Activated CD4-positive, alpha-beta T cell treated with anti-CD3 and anti-CD28 coated beads, Interleukin-2, amount 50 U/mL, for 48 hours (primary cell): ENCODE measurements at regions not wholly inside any gene's neighbourhood (a gene's known extent, or its start where the extent isn't known, plus 50 kb on each side); places are given as distances from the start of the nearest gene placed in this dataset.
"Not testable (repeated sequence)": the region's sequence is repeated elsewhere in the genome, so short reads cannot be mapped to it uniquely, and the experiment has no call there.

Source experiments
- DNase-seq, 2 experiments: peaks; one replicate each; pipeline ENCODE4 v3.0.0-alpha.2; 2020

DNA sequence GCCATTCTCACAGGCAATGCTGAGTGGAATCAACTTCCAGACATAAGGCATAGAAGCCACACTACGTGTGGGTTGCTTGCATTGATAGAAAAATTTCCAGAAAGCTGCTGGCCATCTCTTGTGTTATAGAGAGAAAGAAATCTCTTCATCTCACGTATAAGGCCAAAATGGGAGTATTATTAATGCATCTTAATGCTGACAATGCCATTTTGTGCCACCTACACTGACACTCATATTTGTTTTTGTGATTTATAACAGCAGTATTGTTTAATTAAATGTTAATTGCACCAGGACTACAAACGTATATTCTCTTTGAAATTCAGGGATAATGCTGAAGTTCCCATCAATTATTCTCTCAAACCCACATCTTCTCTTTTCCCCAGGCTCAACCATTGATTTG lies 56.1 kb upstream of the TMEM132D start:
- no peak for DNase-seq

DNA sequence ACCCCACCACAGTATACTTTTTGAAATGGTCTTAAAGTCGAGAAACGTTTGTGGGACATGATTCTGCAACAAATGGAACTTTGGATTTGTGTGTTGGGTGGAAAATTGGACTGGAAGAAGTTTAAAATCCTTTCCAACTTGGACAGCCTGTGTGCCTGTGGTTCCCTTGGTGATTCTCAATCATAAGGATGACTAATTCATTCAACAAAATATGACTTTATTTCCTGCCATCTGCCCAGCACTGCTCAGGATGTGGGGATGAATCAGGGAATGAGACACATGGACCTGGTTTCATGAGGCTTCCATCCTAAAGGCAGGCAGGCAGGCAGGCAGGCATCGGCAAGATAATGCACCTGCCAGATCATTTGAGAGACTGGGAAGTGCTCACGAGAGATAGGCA lies 57.3 kb upstream of the TMEM132D start:
- no peak for DNase-seq

DNA sequence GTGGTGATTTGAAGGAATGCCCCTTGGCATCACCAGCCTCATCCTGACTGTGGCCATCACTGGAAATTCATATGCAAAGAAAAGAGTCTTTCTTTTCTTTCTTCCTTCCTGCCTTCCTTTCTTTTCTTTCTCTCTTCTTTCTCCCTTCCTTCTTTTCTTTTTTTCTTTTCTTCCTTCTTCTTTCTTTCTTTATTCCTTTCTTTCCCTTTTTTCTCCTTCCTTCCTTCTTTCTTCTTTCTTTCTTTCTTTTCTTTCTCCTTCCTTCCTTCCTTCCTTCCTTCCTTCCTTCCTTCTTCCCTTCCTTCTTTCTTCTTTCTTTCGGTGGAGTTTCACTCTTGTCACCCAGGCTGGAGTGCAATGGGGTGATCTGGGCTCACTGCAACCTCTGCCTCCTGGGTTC lies 58.0 kb upstream of the TMEM132D start:
- DNase-seq: no peak

DNA sequence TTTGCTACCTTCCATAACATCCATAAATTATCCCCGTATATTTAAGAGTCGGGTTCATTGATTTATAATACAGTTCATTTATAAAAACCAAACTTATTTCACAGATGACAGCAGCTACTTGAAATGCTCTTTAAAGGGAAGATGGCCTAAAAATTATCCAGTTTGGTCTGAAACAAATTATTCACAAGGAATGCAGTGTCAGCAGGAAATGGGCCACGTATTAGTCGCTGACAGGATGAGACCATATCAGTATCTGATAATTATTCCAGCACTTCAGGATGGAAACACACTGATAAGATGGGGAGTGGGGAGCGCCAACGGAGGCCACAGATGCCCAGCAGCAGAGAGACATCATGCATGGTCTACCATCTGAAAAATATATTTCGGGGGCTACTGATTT lies 60.5 kb upstream of the TMEM132D start:
- DNase-seq: no peak

- DNase-seq: no peak
Observed at GRCh38 chr12:129964826-129965457, 61.1 kb upstream of the TMEM132D start.

DNA sequence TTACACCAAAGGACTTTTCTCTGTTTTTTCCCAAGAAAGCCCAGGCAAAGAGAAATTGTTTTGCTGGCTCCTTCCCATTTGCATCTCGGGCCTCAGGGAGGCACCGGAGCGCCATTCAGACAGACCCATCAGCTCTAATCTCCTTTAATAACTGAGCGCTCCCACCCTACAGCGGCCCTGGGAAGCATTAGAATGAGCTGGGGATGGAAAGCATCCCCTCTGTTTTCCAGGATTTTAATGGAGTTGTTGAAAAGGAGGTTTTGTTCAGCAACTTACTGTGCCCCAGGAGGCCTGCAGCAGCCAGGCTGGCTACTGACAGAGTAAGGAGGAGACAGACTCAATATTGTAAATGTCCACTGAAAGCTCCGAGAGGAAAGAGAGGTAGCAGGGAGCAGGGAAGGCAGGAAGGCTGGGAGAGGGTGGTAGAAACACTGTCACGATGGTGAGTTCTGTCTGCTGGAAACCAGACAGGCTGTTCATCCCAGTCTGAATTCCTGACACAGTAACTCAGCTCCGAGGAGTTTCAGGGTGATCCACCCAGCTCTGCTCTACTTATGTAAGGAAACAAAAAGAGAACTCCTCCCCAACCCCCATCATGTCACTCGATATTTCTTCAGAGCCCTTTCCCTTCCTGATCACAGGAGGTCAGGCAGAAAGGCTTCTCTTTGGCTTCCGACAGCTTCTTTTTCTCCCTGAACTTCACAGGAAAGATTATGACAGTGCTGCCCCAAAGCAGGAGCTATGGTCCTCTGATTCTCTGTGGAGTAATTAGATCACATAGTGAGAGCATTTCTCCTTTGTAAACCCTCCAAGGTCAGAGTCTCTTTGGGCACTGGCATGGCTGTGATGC lies 62.5 kb upstream of the TMEM132D start:
- DNase-seq: no peak

GRCh38 chr12:129971721-129972120 lies 67.9 kb upstream of the TMEM132D start:
- no peak for DNase-seq

DNA sequence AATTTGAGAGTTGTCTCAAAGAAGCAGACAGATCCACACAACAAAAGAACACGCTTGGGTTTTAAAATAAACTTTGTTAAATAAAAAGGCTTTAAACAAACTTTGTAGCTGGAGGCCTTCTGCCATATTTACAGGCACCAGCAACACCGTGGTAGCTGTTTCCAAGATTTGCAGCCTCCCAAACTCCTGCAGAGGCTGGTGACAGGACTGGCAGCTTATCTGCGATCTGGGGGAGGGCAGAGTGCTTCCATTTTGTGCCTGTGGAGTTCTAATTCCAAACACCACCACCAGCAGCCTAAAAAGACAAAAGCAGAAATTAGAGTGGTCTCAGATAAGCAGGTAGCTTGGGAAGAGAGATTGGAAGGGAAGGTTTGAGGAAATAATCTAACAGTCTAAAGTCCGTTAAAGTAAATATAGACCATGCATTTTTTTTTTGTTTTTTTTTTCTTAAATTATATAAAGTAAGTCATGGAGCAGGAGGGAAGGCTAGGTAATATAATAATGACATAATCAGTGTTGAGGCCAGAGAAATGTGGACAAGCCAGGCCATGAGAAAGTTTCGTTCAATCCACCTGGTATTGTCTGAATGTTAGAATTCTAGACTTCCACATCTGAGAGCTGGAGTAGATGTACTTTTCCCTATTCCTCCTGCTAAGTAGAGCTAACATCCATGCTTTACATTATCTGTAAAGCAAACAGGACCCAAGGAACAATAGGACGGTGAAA lies 69.6 kb upstream of the TMEM132D start:
- DNase-seq: no peak

DNA sequence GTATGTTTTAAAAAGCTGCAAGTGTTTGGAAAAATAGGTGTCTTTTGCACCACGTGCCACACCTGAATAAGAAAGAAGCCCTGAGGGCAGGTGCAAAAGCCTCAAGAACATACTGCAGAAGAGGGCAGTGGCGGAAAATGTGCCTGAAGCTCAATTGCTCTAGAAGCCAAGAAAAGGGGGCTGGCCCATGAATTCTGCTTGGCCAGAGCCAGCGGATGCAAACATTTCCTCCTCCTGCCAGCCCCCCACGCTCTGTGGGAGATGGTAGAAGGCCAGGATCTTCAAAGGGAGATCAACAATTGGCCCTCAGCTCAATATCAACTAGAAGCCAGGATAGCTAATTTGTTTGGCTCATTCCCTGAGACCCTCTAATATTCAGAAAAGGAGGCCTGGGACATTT lies 80.3 kb upstream of the TMEM132D start:
- no peak for DNase-seq

- no peak for DNase-seq
Observed at GRCh38 chr12:129987841-129988240, 84.0 kb upstream of the TMEM132D start.

- no peak for DNase-seq
Observed at GRCh38 chr12:129994634-129995033, 90.8 kb upstream of the TMEM132D start.

DNA sequence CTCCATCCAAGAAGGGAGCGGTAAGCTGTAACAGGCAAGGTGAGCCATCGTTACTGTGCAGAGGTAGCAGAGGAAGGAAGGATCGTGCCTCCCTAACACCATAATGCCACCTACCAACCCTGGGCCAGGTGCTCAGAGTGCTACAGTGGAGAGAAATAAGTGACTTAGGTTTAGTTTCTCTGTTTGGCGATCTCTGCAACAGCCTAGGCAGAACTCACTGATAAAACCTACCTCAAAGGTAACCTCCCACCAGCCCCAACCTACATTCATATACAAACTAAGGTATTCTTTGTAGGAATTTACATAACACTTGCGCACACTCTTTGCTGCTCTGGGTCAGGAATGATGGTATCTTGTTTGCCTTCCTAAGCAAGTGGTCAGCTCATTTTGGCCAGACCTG lies 93.4 kb upstream of the TMEM132D start:
- no peak for DNase-seq

- DNase-seq: not testable (repeated sequence)
Observed at GRCh38 chr12:130004310-130004877, 100.6 kb upstream of the TMEM132D start.

DNA sequence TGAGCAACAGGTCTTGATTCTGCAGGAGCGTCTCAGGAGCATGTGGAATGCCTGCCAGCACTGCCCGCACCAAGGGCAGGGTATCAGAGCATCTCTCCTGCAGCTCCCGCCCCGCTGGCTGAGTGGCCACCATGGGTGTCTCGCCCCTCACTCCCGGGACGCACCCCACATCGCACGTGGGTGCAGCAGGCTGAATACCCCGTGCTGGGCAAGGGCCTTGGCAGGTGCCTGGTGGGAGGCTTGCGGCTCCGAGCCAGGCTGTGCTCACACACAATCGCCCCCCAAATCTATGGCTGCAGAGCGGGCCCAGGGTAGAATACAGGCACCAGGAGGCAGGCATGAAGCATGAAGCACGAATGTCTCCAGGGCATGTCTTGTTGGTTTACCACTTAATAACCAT lies 103.9 kb upstream of the TMEM132D start:
- no peak for DNase-seq

DNA sequence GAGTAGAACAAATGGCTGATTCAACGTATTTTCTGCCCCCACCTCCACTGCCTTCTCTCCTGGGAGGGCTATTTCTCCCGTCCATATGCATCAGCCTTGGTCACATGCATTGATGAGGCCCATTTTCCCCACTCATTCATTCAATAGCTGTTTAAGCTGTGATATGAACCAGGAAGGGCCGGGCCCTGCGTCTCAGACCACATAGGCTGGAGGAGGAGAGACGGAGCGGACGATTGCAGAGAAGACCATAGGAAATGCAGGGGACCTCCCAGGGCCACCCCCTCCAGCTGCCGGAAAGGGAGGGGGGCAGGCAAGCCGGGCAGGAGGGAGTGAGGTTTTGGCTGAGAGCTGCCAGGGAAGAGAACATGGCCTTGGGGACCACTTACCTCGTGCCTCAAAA lies 104.4 kb upstream of the TMEM132D start:
- DNase-seq: no peak

DNA sequence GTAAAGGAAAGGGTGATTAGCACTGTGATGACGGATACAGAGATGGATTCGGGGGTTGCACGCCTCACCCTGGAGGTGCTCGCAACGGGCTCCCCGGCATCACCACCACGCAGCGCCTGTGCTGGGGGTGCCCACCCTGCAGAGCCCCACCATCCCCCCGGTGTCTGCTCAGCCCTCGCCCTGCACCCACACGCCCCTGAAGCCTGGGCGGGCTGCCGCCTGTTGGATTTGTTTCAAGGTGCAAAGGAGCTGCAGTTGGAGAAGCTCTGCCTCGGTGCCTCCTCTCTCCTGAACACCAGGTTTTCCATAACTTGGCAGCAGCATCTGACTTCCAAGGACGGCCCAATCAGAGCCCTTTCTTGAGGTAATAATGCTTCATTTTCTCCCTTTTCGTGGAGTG lies 106.1 kb upstream of the TMEM132D start:
- DNase-seq: no peak

DNA sequence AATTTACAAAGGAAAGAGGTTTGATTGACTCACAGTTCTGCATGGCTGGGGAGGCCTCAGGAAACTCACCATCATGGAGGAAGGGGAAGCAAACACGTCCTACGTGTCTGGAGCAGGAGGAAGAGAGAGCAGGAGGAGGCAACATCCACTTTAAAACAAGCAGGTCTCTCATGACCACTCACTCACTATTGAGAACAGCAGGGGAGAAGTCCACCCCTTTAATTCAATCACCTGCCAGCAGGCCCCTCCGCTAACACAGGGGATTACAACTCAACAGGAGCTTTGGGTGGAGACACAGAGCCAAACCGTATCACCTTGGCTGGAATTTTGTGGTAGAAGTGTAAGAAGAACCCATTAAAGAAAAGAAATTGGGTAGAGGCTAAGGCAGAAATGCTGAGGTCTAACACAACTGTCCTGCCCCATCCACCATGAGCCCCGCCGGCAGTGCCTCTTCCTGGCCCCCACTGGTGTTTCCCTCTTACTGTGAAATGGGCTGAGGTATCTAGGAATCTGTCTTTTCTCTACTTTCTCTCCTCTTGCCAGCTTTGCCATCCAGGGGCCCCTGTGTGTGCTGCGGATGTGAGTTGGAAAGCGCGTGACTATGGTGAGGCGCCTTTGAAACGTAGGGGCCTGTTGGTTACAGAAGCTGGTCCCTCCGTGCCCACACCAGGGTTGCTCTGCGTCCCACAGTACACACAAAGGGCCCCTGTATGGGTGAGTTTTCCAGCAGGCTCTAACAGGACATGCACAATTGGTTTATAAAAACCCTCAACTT lies 108.0 kb upstream of the TMEM132D start:
- no peak for DNase-seq

- DNase-seq: peak; percentile 31 to 51
Observed at GRCh38 chr12:130013771-130014484, 110.1 kb upstream of the TMEM132D start.

- no peak for DNase-seq
Observed at GRCh38 chr12:130014485-130014807, 110.6 kb upstream of the TMEM132D start.

DNA sequence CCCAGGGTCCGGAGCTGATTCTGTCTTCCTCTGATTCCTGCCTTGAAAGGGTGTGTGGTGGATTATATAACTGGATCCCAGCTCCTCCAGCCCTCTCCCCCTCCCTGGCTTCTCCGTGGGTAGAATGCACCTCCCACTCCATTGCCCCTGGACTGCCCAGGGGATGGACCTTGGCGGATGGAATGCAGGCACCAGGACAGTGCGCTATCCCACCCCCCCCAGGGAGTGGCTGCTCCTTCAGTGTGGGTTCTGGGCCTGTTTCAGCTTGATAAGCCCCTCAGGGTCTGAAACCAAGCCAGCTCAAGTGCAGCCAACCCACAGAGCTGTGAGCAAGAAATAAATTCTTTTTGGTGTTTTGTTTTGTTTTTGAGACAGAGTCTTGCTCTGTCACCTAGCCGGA lies 112.4 kb upstream of the TMEM132D start:
- DNase-seq: no peak

GRCh38 chr12:130016986-130017385 lies 113.2 kb upstream of the TMEM132D start:
- no peak for DNase-seq
